ENCODE measurements at regions not wholly inside any gene's neighbourhood (a gene's known extent, or its start where the extent isn't known, plus 50 kb on each side); places are given as distances from the start of the nearest gene placed in this dataset.
"Not testable (repeated sequence)": the region's sequence is repeated elsewhere in the genome, so short reads cannot be mapped to it uniquely, and the experiment has no call there.

GRCh38 chr10:55629793-55630490 lies 731.1 kb downstream of the ZWINT start:
- FAIRE-seq (no peak), DNase-seq (ENCODE audit: insufficient read length, low spot score) (no peak)
- TF ChIP-seq POU2F2 (IDR thresholded peaks at IDR 0.05; ENCODE audit: low read depth, low read length), result no peak
- no peak for TF ChIP-seq PAX5 (IDR thresholded peaks at IDR 0.05; ENCODE audit: insufficient read depth, low read length, severe bottlenecking)
- no peak for TF ChIP-seq POLR2AphosphoS5 (IDR thresholded peaks at IDR 0.05; ENCODE audit: low read depth, low read length)
- no peak for TF ChIP-seq TAF1 (IDR thresholded peaks at IDR 0.05; ENCODE audit: low read depth, low read length)
- TF ChIP-seq SPI1 (IDR thresholded peaks at IDR 0.05; ENCODE audit: low read depth, low read length), result no peak
- no peak for TF ChIP-seq POLR2A (IDR thresholded peaks at IDR 0.05; ENCODE audit: low read depth, low read length)

GRCh38 chr10:55628260-55628701 lies 732.8 kb downstream of the ZWINT start:
- no peak for TF ChIP-seq POU2F2 (IDR thresholded peaks at IDR 0.05; ENCODE audit: low read depth, low read length)
- TF ChIP-seq PAX5 (IDR thresholded peaks at IDR 0.05; ENCODE audit: insufficient read depth, low read length, severe bottlenecking), result no peak
- no peak for TF ChIP-seq TAF1 (IDR thresholded peaks at IDR 0.05; ENCODE audit: low read depth, low read length)
- TF ChIP-seq POLR2A (IDR thresholded peaks at IDR 0.05; ENCODE audit: low read depth, low read length), result no peak
- TF ChIP-seq POLR2AphosphoS5 (IDR thresholded peaks at IDR 0.05; ENCODE audit: low read depth, low read length), result no peak
- TF ChIP-seq SPI1 (IDR thresholded peaks at IDR 0.05; ENCODE audit: low read depth, low read length), result no peak
- FAIRE-seq, result no peak
- DNase-seq (ENCODE audit: insufficient read length, low spot score), result no peak

DNA sequence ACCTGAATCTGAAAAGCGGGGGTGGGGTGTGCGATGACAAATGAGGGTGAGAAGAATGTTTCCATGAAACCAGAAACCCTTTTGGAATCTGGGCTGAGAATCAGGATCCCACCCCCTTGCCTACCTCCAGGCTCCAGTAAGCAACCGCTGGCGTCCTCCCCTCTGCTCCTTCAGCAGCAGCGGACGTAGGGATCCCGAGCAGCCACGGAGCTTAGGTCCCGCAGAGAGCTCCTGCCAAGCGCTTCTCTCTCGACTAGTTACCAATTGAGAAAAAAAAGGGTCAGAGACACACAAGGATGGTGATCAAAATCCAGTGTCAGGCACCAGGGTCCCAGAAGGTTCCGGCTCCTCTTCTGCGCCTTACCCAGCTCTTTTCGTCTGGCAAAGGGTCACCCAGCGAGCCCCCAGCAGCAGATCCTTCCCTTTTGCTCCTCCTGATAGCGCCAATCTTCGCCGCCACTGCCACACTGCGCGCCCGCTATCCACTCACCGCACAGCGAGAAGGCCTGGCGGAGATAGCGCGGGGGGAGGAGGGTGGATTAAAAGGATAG lies 733.5 kb downstream of the ZWINT start:
- TF ChIP-seq POU2F2 (IDR thresholded peaks at IDR 0.05; ENCODE audit: low read depth, low read length) (no peak), POLR2AphosphoS5 (IDR thresholded peaks at IDR 0.05; ENCODE audit: low read depth, low read length) (no peak), PAX5 (IDR thresholded peaks at IDR 0.05; ENCODE audit: insufficient read depth, low read length, severe bottlenecking) (no peak)
- FAIRE-seq, result no peak
- no peak for DNase-seq (ENCODE audit: insufficient read length, low spot score)

DNA sequence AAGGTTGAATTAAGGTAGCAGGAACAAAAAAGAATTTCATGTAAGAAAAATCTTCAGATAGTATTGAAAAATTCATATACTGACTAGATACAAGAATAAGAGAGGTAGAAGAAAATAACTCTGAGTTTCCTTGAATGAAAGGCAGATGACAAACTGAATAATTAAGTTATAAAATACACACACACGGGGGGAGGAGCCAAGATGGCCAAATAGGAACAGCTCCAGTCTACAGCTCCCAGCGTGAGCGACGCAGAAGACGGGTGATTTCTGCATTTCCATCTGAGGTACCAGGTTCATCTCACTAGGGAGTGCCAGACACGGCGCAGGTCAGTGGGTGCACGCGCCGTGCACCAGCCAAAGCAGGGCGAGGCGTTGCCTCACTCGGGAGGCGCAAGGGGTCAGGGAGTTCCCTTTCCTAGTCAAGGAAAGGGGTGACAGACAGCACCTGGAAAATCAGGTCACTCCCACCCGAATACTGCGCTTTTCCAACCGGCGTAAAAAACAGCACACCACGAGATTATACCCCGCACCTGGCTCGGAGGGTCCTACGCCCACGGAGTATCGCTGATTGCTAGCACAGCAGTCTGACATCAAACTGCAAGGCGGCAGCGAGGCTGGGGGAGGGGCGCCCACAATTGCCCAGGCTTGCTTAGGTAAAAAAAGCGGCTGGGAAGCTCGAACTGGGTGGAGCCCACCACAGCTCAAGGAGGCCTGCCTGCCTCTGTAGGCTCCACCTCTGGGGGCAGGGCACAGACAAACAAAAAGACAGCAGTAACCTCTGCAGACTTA lies 759.2 kb downstream of the ZWINT start:
- not testable (repeated sequence) for DNase-seq (ENCODE audit: insufficient read length, low spot score); FAIRE-seq

DNA sequence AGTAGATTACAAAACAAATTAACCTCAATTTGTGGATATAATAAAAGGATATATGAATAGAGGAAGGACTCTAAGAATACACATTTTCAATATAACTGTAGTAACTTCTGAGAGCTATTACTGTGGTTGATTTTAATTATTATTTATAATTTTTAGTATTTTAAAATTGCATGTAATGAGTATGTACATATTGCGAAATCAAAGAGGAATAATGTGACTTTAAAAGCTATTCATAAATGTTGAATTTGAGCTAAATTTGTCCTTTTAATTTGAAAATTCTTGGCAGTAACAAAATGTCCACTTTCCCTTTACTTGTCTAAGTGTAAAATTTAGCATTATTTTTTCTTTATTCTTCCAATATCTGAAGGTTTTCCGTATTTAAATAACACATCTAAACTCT lies 750.6 kb upstream of the PCDH15 start:
- DNase-seq (ENCODE audit: insufficient read length, low spot score) (no peak), FAIRE-seq (no peak)
- TF ChIP-seq TAF1 (IDR thresholded peaks at IDR 0.05; ENCODE audit: low read depth, low read length) (no peak), POLR2A (IDR thresholded peaks at IDR 0.05; ENCODE audit: low read depth, low read length) (no peak), PAX5 (IDR thresholded peaks at IDR 0.05; ENCODE audit: insufficient read depth, low read length, severe bottlenecking) (no peak), POU2F2 (IDR thresholded peaks at IDR 0.05; ENCODE audit: low read depth, low read length) (no peak), SPI1 (IDR thresholded peaks at IDR 0.05; ENCODE audit: low read depth, low read length) (no peak), POLR2AphosphoS5 (IDR thresholded peaks at IDR 0.05; ENCODE audit: low read depth, low read length) (no peak)

GRCh38 chr10:55550236-55550635 lies 749.2 kb upstream of the PCDH15 start:
- DNase-seq (ENCODE audit: insufficient read length, low spot score) (no peak), FAIRE-seq (no peak)
- TF ChIP-seq POU2F2 (IDR thresholded peaks at IDR 0.05; ENCODE audit: low read depth, low read length), result no peak
- no peak for TF ChIP-seq POLR2A (IDR thresholded peaks at IDR 0.05; ENCODE audit: low read depth, low read length)
- TF ChIP-seq PAX5 (IDR thresholded peaks at IDR 0.05; ENCODE audit: insufficient read depth, low read length, severe bottlenecking), result no peak

- DNase-seq (ENCODE audit: insufficient read length, low spot score); FAIRE-seq: not testable (repeated sequence)
Measured at GRCh38 chr10:55537497-55537896, 736.5 kb upstream of the PCDH15 start.

GRCh38 chr10:55519264-55519663 lies 718.2 kb upstream of the PCDH15 start:
- no peak for FAIRE-seq

DNA sequence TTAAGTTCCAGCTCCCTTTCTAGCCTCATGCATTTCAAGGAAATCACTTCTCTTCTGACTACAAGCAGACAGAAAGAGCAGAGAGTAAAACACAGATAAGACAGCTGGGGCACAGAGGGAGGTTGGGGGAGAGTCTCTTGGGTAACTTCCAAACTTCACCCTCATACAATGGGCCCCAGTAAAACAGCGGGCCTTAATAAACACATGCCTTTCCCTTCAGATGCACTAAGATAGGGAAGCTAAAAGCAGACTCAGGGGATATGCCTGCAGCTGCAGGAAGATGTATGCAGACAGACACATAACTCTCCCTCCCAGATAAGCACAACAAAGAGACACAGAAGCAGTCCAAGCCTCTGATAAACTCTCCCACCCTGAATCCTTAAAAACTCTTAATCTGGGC lies 717.4 kb upstream of the PCDH15 start:
- FAIRE-seq; DNase-seq (ENCODE audit: insufficient read length, low spot score): not testable (repeated sequence)

More at GRCh38 chr10:55519264-55519663, 718.2 kb upstream of the PCDH15 start:
- no peak for TF ChIP-seq PAX5 (IDR thresholded peaks at IDR 0.05; ENCODE audit: insufficient read depth, low read length, severe bottlenecking)
- TF ChIP-seq POLR2AphosphoS5 (IDR thresholded peaks at IDR 0.05; ENCODE audit: low read depth, low read length), result no peak
- TF ChIP-seq TAF1 (IDR thresholded peaks at IDR 0.05; ENCODE audit: low read depth, low read length), result no peak
- no peak for TF ChIP-seq SPI1 (IDR thresholded peaks at IDR 0.05; ENCODE audit: low read depth, low read length)
- TF ChIP-seq POU2F2 (IDR thresholded peaks at IDR 0.05; ENCODE audit: low read depth, low read length), result no peak
- TF ChIP-seq POLR2A (IDR thresholded peaks at IDR 0.05; ENCODE audit: low read depth, low read length), result no peak
- DNase-seq (ENCODE audit: insufficient read length, low spot score), result no peak

- FAIRE-seq, result no peak
- no peak for TF ChIP-seq POLR2AphosphoS5 (IDR thresholded peaks at IDR 0.05; ENCODE audit: low read depth, low read length)
- no peak for TF ChIP-seq POLR2A (IDR thresholded peaks at IDR 0.05; ENCODE audit: low read depth, low read length)
- no peak for TF ChIP-seq SPI1 (IDR thresholded peaks at IDR 0.05; ENCODE audit: low read depth, low read length)
- no peak for TF ChIP-seq PAX5 (IDR thresholded peaks at IDR 0.05; ENCODE audit: insufficient read depth, low read length, severe bottlenecking)
- no peak for TF ChIP-seq TAF1 (IDR thresholded peaks at IDR 0.05; ENCODE audit: low read depth, low read length)
- TF ChIP-seq POU2F2 (IDR thresholded peaks at IDR 0.05; ENCODE audit: low read depth, low read length), result no peak
Measured at GRCh38 chr10:55509168-55509567, 708.1 kb upstream of the PCDH15 start.

More at GRCh38 chr10:55509168-55509567, 708.1 kb upstream of the PCDH15 start:
- no peak for DNase-seq (ENCODE audit: insufficient read length, low spot score)
